ENCODE measurements at regions not wholly inside any gene's neighbourhood (a gene's known extent, or its start where the extent isn't known, plus 50 kb on each side); places are given as distances from the start of the nearest gene placed in this dataset.
"Not testable (repeated sequence)": the region's sequence is repeated elsewhere in the genome, so short reads cannot be mapped to it uniquely, and the experiment has no call there.

DNA sequence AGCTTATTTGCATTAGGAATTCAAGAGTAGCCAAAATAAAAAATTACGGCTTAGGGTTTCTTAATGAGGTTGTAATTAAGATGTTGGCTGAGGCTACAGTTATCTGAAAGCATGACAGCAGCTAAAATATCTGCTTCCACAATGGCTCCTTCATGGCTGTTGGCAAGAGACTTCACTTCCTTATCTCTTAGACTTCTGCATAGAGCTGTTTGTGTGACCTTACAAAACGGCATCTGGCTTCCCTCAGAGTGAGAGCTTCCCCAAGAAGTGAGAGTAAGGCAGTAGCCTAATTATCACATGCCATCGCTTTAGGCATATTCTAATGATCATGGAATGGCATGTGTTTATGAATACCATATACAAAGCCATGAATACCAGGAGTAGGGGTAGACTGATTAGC is 57.6 kb downstream of the CCDC59 start:
- DNase-seq, result no peak

DNA sequence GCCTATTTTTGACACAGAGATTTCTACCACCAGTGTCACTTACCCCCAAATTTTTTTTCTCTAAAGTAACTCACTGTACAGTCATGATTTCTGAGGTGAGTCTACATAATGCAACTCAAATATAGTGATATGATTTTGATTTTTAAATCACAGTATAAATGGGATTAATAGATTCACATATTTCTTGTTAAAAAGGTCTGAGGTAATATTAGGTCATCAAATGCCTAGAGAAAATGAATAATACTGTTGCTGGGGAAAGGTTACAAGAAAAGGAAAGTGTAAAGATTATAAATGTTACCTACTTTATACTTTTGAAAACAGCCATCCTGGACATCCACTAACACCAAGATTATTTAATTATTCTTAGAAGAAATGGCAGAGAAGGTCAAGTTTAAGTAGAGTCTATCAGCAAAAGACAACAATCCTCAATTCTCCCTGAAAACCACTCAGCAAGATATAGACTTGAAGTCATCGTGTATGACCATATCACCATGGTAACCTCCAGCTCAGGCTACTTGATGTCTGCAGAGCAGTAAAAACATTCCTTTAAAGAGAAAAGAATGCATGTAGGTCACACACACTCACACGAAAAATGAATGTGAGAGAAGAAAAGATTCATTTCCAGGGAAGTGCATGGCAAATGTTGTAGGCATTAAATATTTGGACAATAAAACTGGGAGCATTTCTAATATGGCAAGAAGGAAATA is 58.7 kb downstream of the CCDC59 start:
- DNase-seq, result no peak

DNA sequence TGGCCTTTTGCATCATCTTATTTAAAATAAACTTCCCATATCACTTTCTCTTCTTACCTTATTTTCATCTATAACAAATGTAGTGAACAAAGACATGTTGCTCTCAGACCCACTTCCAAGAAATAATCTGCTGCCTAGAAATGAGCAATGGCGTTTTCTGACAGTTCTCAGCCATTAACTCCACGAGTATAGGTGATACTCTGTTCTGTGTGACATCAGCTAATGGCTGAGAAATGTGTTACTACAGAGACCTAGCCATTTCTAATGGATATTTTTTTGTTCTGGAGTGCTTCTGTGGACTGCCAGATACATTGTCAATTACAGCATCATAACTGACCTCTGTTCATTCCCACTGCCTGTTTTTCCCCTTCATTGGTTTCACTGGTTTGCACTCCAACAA is 67.8 kb downstream of the CCDC59 start:
- no peak for DNase-seq

DNA sequence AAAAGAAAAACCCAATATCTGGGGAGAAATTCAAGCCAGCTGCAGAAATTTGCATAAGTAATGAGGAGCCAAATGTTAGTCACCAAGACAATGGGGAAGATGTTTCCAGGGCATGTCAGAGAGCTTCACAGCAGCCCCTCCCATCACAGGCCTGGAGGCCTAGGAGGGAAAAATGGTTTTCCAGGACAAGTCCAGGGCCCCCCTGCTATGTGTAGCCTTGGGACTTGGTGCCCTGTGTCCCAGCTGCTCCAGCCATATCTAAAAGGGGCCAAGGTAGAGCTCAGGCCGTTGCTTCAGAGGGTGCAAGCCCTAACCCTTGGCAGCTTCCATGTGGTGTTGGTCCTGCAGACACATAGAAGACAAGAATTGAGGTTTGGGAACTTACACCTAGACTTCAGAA is 76.9 kb downstream of the CCDC59 start:
- DNase-seq, result not testable (repeated sequence)

DNA sequence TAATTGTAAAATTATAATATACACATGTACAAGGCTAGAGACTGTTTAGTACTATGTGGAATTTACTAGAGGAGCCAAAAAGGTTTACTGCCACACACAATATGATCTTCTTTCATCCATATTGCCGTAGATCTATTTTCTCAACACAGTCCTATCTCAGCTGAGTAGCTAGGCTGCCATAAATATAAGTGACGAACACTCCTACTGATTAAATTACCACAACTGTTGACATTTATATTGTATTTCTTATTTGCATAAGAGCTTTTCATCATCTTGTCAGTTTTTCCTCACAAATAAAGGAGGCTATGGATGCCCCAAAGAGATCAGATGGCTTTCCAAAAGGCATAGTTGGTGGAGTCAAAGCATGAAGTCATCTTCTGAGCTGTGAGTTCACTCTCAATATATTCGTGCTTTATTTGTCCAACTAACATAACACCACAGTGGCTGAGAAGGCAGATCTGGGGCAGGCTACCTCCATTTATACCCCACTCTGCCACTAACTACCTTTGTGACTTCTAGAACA is 78.6 kb downstream of the CCDC59 start:
- no peak for DNase-seq

DNA sequence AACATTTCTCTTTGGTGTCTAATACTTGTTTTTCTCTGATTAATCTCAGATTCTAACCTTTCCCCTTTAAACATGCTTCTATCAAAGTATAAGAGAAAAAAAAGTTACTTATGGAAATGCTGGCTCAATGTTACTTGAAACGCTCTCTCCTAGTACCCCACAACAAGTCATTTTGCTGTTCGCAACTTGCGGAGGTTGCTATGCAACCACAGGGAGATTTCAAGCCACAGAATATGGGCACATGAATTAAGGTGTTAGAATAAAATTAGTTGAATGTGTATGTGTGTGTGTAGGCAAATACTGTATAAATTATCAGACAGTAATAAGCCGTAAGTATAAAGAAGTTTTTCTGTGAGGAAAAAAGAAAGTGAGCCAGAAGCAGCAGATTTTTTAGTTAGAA is 80.6 kb downstream of the CCDC59 start:
- DNase-seq, result no peak

DNA sequence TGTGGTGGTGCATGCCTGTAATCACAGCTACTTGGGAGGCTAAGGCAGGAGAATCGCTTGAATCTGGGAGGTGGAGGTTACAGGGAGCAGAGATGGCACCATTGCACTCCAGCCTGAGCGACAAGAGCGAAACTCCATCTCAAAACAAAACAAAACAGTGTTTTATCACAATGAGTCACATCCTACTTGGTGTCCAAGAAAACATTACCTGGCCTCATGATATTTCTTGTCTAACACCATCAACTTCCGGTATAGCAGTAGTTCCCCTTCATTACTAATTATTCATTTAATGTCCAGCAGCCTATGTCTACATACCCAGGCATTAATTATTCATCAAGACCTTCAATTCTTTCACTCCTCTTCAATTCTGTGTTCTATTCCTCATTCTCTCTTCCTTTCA is 115.5 kb downstream of the CCDC59 start:
- no peak for DNase-seq

DNA sequence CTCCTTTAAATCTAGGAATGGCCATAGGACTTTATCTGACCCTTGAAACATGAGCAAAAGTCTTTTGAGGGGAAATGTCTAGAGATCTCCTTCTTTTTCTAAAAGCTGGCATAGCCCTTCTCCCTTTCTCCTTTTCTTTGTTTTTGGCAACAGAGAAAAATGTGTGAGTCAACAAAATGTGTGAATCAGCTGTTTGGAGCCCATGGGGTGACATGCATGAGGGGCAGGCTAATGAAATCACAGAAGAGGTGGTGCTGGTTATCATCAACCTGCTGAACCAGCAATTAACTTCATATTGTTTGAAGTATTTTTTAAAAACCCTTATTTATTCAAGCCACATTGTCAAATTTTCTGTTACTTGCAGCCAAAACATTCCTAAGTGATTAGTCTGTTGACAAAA is 132.3 kb downstream of the CCDC59 start:
- no peak for DNase-seq

DNA sequence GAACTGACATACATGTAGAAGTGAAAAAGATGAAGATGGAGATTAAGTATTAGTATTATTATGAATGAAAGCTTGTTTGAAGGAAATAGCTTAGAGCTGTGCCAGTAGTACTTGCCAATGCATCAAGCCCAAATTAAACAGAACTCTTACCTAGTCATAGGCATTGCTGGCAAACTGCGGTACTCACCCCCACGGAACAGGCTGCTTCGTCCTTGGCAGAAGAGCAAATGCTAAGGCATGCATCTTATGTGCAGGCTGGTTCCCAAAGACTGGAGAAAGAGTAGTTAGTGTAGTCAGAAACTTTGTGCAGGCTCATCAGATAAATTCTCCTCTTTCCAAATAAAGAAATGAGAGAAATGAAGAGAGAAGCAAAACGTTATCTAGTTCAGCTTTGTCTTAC is 134.8 kb downstream of the CCDC59 start:
- no peak for DNase-seq

DNA sequence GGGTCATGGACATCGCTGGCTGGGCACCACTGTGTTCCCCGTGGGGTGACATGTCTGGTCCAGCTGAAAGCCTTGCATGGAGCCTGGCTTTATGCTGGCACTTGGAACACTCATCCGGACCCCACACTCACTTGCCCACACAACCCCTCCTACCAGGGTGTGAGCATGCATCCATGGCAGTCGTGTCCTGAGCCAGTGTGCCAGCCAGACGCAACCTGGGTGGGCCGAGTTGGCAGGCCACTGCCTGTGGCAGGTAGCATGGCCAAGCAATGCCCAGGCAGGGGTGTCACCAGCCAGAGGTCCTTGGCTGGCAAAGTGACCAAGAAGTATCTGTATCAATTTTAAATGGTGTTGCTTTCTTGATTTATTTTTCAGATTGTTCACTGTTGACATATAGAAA is 141.7 kb downstream of the CCDC59 start:
- no peak for DNase-seq

DNA sequence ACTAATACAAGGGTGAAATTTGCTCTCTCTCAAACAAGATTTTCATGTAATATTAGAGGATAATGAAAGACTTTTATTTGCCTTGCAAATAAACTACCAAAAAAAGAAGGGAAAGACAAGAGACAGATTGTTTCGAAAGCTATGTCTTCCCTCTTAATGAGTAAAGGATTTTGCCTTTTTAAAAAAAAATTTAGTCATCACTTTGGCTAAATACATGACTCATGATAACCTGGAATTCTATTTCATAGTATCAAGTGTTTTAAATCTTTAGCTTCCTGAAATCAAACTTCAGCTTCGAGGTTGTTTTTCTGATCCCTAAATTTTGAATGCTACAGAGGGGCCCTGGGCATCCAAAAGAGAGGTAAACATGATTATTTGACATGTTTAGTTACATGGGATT is 144.4 kb downstream of the CCDC59 start:
- DNase-seq, result no peak

DNA sequence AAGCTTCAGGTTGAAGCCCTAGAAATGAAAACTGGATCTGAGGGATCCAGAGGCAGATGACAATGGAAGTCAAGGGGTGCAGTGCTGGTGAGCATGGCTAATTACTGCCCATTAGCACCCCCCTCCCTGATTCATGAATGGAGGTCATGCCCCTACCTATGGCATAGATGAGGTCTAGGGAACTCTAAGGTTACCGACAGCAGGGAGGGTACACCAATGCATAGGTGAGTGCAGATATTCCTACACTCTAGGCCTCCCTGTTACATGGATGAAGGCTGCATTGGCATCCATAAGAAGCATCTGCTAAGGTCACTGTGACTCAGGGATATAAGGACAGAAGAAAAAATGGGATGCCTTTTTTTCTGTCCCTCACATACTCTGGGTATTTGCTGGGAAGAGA is 147.3 kb downstream of the CCDC59 start:
- DNase-seq, result no peak

DNA sequence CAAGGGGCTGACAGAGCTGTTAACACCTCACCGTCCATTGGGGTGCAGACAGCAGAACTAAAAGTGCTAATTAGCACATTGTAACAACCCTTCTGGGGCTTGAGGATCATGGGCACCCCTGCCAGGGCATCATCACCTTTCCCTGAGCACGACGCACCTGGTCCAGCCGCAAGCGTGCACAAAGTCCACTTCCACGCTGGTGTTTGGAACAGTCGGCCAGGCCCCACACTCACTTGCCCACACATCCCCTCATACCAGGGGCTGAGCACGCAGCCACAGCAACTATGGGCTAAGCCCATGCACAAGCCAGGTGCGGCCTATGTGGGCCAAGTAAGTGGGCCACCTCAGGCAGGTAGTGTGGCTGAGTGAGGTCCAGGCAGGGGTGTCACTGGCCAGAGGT is 148.7 kb downstream of the CCDC59 start:
- DNase-seq, result no peak

DNA sequence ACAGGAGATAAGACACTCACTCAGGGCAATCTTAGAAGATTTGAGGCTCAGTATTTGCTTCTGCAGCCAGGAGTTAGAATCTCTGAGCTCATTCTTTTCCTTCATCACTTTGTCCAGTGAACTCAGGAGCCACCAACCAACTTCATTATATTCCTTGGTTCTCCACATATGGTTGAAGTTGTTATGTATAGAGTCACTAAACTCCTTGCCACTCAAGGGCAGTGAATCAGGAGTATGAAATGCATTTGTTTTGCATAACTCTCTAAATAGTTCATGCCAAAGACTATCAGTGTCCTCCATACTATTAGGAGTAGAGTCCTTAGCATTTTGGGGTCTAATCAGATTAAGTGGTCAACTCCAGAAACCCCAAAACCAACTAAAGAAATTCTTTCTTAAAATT is 150.6 kb downstream of the CCDC59 start:
- no peak for DNase-seq

DNA sequence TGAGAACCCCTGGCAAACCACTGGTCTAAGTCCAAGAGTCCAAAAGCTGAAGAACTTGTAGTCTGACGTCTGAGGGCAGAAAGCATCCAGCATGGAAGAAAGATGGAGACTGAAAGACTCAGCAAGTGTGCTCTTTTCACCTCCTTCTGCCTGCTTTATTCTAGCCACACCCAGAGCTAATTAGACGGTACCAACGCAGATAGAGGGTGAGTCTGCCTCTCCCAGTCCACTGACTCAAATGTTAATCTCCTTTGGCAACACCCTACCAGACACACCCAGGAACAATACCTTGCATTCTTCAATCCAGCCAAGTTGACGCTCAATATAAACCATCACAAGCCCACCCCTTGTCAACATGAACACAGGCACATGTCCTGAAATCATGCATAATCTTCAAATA is 155.1 kb downstream of the CCDC59 start:
- DNase-seq, result no peak

DNA sequence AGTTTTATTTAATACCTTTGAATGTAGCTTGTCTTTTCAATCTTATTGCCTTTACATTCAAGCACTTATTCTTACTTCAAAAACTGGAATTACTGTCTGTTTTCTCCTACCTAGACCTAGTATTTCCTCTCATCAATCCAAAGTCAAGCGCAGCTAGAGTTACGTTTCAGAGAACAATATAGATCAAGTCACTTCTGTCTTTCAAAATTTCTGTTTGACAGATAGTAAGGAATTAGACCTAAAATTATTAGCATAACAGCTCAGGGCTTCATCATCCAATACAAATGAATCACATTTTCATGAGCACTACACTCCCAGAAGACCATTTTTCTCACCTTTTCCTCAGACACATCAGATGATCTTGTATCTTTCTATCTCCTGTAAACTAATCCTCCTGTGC is 170.6 kb downstream of the CCDC59 start:
- no peak for DNase-seq

DNA sequence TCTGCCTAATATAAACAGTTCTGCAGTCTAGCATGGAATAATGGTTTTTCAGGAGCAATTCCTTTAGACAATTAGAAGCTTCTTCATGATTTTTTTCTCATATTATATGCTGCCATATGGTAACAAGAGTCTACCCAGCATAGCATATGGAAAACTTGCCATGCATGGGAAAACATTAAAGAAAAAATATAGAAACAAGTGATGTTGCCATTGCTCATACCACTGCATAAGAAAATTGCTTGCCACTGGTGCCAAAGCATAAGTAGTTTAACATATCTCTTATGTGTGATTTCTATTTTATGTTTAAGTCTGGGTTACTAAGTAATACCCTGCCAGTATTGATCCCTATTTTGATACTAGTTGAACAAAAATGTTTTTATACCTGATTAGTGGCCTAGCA is 171.2 kb downstream of the CCDC59 start:
- DNase-seq, result no peak

DNA sequence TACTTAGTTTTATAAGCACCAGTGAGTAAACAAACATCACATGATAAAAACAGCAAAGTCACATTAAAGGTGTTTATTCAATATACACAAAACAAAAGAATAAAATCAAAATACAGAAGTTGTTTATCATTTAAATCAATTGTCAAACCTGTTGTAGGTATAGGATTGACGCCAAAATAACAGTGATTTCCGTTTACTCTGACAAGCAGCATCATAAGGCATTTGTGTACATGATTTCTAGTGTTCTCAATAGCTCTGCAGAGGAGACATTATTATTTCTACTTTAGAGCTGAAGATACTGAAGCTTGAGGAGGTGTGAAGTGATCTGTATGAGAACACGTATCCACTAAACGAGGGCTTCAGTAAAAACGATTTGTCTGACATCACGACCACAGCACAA is 171.9 kb downstream of the CCDC59 start:
- DNase-seq, result no peak

DNA sequence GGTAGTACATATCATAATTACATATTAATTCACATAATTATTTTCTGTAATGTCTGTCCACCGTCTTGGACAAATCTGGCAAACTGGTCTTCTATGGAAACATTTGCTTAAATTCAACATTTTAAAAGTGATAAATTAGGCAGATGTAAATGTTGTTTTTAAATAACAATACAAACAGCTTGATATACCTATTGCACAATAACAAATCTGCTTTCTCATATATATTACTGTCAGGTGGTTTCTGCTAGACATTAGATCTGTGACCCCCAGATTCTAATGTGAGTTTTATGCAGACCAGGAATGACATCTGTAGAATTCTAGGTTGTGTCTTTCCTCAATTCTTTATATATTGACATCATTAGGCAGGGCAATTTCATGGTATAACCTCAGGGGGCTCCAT is 173.3 kb downstream of the CCDC59 start:
- DNase-seq, result no peak

DNA sequence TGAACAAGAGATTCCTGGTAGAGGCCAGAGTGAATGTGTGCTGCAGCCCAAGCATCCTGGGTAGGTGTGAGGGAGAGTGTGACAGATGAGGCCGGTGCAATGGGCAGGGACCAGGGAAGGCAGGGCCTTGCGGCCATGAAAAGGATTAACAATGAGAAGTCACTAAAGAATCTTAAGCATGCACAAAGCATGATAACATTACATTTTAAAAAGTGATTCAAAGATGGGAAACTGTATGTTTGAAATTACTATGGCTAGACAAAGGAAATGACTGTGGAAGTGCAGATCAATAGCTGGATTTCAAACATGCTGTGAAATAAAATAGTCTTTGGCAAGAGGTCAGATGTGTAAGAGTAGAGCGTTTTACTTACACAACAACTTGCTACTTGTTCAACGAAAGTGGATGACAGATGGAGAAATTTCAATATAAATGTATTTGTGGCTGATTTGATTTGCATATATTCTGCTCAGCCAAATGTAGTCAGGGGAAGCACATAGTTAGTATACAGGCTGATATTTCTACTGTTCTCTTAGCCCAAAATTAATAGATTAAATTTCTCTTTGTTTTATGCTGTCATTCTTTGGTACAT is 175.5 kb downstream of the CCDC59 start:
- no peak for DNase-seq

DNA sequence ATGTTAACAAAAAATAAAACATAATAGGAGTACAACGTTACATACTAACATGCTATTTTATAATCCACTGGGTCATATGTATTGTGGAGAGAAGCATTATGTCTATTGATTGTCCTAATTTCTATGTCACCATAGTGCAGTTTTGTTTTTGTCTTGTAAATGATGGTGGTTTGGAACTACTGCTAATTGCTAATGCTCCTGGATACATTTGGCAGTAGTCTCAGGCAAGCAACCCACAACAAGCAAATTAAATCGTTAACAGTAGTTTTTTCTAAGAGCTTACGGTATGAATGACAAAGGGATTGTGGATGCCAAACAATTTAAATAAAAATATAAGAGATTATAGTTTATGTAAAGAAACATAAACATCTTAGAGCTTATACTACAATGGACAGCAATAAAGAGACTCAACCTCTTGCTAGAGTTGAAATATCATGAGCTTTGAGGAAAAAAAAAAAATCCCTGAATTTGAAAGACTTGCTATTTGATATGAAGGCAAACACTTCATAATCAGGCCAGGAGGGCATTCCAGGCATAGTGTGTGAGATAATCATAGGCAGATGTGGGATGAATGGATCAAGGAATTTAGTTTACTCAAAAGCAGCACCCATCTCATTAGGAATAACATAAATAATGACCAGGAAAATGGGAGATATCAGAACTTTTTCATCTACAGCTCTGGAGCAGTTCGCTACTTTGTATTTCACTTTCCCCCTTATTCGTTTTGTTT is 181.3 kb downstream of the CCDC59 start:
- no peak for DNase-seq

DNA sequence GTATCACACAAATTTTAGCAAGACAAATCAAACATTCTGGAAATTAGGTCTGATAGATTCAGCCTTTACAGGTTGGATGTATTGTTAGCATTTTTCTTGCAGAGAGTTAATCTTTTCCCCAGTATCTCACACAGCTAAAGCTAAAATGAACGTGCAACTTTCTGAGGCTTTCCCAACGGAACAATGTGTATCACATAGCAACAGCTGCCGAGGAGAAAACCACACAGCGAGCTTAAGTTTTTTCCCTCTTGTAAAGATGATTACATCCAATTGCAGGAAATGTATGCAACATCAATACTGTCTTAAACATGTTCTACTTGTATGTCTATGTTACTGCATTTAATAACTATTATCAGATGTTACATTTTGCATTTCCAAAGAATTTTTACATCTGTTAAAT is 182.2 kb downstream of the CCDC59 start:
- DNase-seq, result no peak

DNA sequence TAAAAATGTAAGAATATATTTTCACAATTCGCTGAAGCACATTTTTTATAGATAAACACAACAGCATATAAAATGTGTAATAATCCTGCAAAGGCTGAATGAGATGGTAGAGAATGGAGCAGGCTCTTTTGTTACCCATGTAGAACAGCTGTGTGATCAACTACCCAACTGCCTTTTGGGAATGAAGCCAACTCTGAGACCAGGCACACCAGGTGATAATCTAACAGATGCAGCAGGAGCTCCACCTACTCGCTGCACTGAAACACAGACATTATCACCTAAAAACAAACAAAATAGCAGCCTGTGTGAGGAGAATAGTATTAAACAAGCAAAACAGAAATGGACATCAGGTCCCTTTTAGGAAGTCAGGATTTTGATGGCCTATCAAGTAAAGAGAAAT is 183.3 kb downstream of the CCDC59 start:
- DNase-seq, result no peak

DNA sequence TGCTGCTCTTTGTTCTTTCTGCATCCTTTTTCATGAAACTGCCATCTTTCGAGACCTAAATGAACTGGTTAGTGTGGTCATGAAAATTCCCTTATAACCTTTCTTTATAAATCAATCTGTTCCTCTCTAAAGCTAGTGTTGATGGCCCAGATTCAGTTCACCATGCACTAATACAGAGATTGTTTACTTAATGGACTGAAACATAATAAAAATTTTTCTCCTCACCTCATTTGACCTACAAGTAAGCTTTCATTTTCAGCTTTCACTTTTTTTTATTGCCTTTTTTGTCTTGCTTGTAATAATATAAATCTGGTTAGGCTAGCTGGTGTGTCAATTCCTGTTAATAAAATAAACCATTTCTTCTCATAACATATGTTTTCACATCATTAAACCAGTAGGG is 183.8 kb downstream of the CCDC59 start:
- no peak for DNase-seq

Data from AML-193 (cell line).